GM21381 (cell line): ENCODE measurements at regions not wholly inside any gene's neighbourhood (a gene's known extent, or its start where the extent isn't known, plus 50 kb on each side); places are given as distances from the start of the nearest gene placed in this dataset.
"Not testable (repeated sequence)": the region's sequence is repeated elsewhere in the genome, so short reads cannot be mapped to it uniquely, and the experiment has no call there.

Source experiments
- ATAC-seq: cut with Tn5 transposase; IDR thresholded peaks from one replicate; pipeline ENCODE4 v1.9.1; 2021; ENCODE audit warnings: mild to moderate bottlenecking, moderate library complexity; ENCODE audit not compliant: unreplicated experiment

GRCh38 chr6:9140172-9140571 is 704.8 kb upstream of the SLC35B3 start:
- no peak for ATAC-seq

- no peak for ATAC-seq
Observed at GRCh38 chr6:9139746-9140145, 704.4 kb upstream of the SLC35B3 start.

DNA sequence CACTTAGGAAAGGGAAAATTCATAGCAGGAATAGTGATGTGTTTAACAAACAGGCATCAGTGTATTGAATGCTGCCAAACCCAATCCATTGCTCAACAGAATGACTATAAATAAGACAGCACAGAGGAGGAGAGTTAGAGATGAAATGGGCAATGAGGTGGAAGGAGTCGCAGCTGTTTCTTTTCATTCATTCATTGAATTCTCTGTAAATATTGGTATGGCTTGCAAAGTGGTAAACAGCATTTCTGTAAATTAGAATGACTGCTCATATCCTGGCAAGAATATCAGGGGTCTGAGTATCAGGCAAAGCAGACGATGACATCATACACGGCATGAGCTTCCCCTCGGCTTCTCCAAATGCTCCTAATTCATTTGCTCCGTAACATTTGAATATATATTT is 703.6 kb upstream of the SLC35B3 start:
- ATAC-seq = no peak

DNA sequence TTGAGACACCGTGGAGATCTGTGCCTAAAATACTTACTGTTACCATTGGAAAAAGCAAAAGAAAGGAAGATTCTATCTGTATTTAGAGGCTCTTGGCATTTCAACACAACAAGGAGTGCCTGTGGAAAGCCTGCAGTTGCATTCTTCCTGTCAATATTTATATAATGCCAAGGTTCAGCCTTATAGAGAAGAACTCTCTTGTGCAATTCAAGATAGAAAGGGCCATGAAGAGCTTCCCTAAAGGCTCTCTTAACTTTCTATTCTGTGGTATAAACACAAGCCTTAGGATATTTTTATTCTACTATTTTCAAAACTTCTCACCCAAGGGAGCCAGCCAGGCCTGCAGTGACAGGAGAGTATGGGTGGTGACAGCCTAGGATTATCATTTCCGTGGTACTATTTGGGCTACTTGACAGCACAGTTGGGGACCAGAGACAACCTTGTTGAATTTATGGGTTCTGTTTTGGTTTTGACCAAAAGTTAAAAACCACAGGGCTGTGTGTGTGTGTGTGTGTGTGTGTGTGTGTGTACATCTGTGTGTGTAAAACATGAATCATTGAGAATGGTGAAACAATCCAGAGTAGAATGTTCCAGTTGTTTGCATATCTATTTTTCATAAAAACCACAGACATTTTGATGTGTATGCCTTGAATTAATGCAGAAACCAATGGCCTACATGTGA is 700.9 kb upstream of the SLC35B3 start:
- no peak for ATAC-seq

DNA sequence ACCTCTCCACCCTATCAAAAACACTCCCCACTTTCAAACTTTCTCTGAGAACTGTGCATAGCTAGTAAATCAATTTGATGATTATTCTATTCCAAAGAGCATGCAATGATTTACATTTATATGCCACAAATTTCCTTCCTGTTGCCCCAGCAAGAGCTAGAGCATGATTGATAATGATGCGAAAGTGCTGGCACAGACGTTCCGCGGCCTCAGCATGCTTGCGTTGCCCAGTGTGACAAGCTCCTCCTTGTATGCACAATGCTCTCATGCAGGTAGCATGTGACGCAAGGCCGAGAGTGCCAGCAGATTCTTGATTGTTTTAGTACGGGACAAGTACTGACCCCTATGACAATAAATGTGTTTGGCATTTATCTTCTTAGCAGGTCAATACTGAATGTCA is 696.3 kb upstream of the SLC35B3 start:
- no peak for ATAC-seq

DNA sequence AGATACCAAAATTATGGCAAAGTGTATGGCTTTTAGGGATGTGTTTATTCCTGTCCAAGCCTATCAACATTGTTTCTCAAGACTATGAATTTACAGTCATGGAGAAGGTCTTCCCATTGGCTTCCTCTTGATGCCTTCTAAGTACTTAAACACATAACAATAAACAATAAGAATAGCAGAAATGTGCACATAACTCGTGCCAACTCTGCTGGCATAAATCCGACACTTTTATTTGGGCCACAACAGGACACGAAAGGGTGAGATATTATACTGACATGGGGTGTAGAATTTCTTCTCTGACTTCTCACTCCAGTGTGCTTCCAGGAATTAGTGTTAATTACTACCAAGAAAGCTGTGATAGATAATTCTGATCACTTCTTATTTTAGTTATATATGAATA is 695.9 kb upstream of the SLC35B3 start:
- ATAC-seq = no peak

- no peak for ATAC-seq
Observed at GRCh38 chr6:9128970-9129369, 693.6 kb upstream of the SLC35B3 start.

DNA sequence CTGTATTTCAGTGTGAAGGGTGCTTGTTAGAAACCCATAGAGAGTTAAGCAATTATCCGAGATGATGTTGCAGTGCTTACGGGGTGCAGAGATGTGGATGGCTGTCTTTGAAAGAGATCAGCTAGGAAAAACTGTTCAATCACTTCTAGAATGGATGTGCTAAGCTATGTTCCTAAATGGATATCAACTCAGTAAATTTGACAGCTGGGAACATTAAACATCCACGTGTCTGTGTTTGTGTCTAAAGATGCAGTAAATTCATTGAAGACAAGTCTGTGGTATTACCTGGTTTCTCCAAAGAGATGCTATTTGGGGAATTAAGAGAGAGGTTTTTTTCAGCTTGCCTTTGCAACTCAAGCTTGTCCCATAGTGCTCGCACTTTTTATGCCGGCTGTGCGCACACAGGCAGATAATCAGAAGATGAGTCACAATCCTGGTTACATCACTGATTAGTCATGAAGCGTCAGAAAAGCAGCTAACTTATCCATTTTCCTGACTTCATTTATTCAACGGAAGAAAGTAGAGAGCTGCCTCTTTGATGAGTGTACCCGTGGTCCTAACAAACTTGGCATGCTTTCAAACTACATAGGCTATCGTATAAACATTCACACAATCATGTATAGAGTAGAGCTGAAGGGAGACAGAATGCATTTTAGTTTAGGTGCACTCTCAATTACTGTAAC is 691.7 kb upstream of the SLC35B3 start:
- ATAC-seq = no peak

DNA sequence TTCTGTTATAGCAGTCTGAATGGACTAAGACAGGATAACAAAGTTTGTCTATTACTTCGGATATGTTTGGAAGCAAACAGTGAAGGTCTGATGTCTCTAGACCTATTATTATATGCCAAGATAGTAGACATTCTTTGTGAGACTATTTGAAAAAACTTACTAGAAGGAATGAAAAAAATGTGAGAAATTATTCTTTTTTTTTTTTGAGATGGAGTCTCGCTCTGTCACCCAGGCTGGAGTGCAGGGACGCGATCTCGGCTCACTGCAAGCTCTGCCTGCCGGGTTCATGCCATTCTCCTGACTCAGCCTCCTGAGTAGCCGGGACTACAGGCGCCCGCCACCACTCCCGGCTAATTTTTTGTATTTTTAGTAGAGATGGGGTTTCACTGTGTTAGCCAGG is 690.7 kb upstream of the SLC35B3 start:
- not testable (repeated sequence) for ATAC-seq

DNA sequence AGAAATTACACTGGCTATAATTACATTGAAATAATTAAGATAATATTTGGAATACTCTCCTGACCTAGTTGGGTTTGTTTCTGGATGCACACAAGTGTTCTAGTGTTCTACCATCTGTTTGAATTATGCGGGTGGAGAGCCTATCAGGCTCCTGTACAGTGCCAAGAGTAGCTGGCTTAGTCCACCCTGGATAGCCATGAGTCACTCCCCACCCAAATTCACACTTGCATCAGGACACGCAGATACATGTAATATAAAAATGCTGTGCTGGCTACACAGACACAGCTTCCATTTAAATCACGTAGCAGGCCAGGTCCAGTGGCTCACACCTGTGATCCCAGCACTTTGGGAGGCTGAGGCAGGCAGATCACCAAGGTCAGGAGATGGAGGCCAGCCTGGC is 686.2 kb upstream of the SLC35B3 start:
- ATAC-seq = no peak

DNA sequence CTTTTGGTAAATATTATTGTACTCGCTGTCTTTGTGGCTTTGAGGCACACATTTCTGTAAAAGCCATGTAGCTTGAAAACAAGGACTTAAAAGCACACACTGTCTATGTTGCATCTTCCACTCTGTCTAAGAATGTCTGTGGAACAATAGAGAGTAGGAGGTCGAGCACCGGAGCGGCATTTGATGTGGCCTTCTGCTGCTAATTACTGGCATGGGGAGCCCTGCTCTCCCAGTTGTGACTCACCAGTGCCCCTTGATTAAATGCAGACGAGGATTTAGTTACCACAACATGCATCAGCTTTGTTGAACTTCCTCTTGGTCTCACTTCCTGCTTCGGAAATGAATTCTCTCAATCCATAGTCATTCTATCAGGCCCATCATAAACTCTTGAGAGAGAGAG is 680.7 kb upstream of the SLC35B3 start:
- ATAC-seq = no peak

DNA sequence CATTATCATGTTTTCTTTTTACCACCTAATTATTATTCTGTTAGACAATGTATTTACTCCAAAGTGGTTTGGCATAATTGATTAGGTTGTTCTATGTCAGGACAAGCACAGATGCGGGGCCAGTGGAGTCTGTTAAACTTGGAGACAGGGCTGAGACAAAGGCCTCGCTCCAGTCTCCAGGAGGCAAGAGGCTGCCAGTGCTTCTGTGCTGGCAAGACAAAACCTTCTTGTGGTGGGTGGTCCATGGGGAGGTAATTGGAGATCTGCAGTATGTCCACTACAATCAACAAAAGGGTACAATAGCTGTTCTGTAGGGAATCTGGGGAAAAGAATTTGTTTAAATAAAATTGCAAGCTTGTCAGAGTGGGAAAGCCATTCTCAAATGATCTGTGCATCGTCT is 677.2 kb upstream of the SLC35B3 start:
- no peak for ATAC-seq

DNA sequence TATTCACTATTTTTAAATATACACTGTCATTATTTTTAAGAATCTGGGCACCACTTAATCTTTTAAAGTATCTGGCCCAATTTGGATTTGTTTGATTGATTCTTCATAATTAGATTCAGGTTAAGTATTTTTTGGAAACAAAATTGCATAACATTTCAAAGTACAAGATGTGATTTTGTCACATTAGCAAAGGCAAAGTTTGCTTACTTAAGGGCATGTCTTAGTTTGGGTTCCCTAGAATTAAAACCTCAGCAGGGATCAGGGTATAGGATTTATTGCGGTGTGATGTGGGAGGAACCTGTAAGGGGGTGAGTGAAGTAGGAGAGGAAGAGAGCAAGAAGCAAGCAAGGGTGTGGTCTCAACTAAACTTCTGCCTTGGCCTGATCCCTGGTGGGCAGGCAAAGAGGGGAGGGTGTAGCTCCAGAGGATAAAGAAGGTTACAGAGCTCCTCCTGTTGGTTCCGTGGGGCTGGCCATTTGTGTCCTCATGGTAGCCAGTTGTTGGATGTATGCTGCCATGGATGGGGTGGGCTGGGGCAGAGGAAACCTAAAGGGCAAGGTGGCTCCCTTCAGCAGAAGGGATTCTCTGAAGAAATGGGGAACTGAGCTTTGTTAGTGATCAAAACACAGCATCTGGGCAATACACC is 668.7 kb upstream of the SLC35B3 start:
- ATAC-seq = no peak

DNA sequence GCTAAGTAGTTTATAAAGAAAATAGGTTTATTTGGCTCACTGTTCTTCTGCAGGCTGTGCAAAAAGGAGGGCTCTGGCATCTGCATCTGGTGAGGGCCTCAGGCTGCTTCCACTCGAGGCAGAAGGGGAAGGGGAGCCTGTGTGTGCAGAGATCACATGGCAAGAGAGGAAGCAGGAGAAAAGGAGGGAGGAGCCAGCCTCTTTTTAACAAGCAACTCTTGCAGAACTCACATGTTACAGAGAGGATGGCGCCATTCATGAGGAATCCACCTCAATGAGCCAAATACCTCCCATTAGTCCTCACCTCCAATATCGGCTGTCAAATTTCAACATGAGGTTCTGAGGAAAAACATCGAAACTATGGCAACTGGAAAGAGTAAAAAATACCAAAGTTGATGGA is 666.6 kb upstream of the SLC35B3 start:
- no peak for ATAC-seq

GRCh38 chr6:9100869-9101580 is 665.7 kb upstream of the SLC35B3 start:
- ATAC-seq = no peak

DNA sequence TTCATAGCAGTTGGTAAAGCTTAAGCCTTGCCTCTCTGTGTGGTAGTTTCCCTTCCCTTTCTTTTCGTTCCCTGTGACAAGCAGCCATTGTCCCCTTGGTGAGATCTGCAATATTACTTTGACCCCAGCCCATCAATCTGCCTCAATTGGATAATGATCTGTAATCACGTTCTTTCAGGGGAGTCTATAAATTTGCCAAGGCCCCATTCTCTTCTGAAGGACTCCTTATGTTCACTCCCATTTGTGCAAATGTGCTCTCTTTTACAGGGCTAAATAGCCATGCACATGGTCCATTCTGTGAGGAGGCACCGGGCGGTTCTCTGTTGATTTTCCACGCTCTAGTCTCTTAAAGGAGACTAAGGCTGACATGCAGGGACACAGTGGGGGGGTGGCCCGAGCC is 660.4 kb upstream of the SLC35B3 start:
- ATAC-seq = no peak

- no peak for ATAC-seq
Observed at GRCh38 chr6:9095137-9095536, 659.8 kb upstream of the SLC35B3 start.

DNA sequence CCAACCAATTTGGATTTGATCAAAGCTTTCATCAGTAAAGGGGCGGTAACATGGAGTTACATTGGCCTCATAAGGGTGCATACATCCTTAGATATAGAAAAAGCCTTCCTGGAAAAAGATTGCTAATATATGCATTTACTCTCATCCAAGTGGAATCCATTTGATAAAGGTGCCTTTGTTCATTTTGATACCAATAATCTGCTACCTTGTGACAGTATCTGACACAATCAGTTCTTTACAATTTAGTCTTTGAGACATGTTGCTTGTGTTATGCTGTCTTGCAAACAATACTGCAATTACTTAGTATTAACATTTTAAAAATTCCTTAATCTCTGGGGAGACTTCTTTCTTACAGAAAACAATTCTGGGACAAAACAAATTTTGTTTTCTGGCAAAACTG is 654.4 kb upstream of the SLC35B3 start:
- no peak for ATAC-seq

- ATAC-seq = no peak
Observed at GRCh38 chr6:9087470-9087869, 652.1 kb upstream of the SLC35B3 start.

DNA sequence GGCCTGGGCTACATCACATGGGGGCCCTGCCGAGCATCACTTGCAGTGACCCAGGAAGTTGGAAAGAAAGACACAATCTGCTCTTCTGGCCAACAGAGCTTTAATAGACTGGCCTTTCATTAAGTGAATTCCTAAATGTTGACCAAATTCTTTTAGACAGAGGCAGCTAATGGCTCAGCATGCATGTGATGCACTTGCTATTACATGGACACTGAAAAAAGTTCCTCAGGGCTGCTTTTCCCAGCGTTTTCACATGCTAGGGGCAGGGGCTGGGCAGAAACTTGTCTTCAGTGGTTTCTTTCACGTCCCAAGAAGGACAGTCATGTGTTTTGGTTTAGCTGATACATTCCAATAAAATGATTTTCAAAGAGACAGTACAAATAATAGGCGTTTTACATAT is 651.0 kb upstream of the SLC35B3 start:
- no peak for ATAC-seq

GRCh38 chr6:9085709-9086070 is 650.3 kb upstream of the SLC35B3 start:
- ATAC-seq = no peak
